ENCODE measurements at regions not wholly inside any gene's neighbourhood (a gene's known extent, or its start where the extent isn't known, plus 50 kb on each side); places are given as distances from the start of the nearest gene placed in this dataset.

GRCh38 chr20:55755411-55755810 is 249.9 kb downstream of the CBLN4 start:
- Histone ChIP-seq H3K9me3 (peaks cover 3% of the 10 kb centered on the region; the same call in 1 of the 2 replicates), H3K27me3 (replicated peaks; ENCODE audit: control insufficient read depth, insufficient read depth, low read length) (no peaks in the 10 kb centered on the region), H3K36me3 (ENCODE audit: control insufficient read depth, insufficient read depth, low read length) (no peaks in the 10 kb centered on the region), H3K4me3 (ENCODE audit: low read depth, low read length) (no peak overlapping the region), H3K4me1 (no peaks in the 10 kb centered on the region)
- Mint-ChIP-seq H3K27me3 (ENCODE audit: insufficient read depth, unreplicated experiment) (peaks cover 3% of the 10 kb centered on the region), H3K9me3 (ENCODE audit: unreplicated experiment) (no peaks in the 10 kb centered on the region), H3K27ac (ENCODE audit: unreplicated experiment) (no peak overlapping the region), H3K36me3 (ENCODE audit: insufficient read depth, unreplicated experiment) (no peaks in the 10 kb centered on the region), H3K4me1 (ENCODE audit: low read depth, unreplicated experiment) (no peaks in the 10 kb centered on the region), H3K4me3 (ENCODE audit: unreplicated experiment) (no peak overlapping the region)
- TF ChIP-seq, protein P1, sequence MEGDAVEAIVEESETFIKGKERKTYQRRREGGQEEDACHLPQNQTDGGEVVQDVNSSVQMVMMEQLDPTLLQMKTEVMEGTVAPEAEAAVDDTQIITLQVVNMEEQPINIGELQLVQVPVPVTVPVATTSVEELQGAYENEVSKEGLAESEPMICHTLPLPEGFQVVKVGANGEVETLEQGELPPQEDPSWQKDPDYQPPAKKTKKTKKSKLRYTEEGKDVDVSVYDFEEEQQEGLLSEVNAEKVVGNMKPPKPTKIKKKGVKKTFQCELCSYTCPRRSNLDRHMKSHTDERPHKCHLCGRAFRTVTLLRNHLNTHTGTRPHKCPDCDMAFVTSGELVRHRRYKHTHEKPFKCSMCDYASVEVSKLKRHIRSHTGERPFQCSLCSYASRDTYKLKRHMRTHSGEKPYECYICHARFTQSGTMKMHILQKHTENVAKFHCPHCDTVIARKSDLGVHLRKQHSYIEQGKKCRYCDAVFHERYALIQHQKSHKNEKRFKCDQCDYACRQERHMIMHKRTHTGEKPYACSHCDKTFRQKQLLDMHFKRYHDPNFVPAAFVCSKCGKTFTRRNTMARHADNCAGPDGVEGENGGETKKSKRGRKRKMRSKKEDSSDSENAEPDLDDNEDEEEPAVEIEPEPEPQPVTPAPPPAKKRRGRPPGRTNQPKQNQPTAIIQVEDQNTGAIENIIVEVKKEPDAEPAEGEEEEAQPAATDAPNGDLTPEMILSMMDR (IDR thresholded peaks at IDR 0.05; ENCODE audit: insufficient read depth in 1 of 2, low read depth in 1 of 2, low read length in 1 of 2, severe bottlenecking in 1 of 2, unreplicated experiment in 1 of 2): no peak
- CTCF ChIA-PET: no interaction called here
- intact Hi-C loops (cut with micrococcal nuclease; ENCODE audit: unreplicated experiment): no loop called here
- POLR2A ChIA-PET: no interaction called here
- no peak for DNase-seq
- BruUV-seq (replicated peaks): no TSS peak

DNA sequence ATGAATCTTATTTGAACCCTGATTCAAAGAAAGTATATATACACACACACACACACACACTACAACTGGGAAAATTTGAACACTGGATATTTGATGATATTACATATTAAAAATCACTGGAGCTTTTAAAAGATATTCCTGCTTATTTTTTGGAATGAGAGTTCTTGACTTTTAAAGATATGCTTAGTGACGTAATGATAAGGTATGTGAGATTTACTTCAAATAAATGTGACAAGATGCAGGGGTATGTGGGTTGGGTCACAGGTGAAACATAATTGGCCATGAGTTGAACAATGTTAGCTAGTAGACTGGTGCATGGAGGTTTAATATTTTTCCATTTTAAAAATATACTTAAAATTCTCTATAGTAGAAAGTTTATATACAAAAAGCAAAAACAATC is 258.6 kb downstream of the CBLN4 start:
- no peak overlapping the region for H3K4me3 Mint-ChIP-seq (ENCODE audit: unreplicated experiment)
- peaks cover 5% of the 10 kb centered on the region for H3K27me3 Mint-ChIP-seq (ENCODE audit: insufficient read depth, unreplicated experiment)
- intact Hi-C loops (cut with micrococcal nuclease; ENCODE audit: unreplicated experiment): no loop called here
- no peaks in the 10 kb centered on the region for H3K36me3 Mint-ChIP-seq (ENCODE audit: insufficient read depth, unreplicated experiment)
- H3K27me3 ChIP-seq (replicated peaks; ENCODE audit: control insufficient read depth, insufficient read depth, low read length): no peaks in the 10 kb centered on the region
- H3K9me3 ChIP-seq: 0 out of 2 replicates have a peak, but pooled peaks cover 10% of the 10 kb centered on the region
- ChIA-PET CTCF (no interaction called here), POLR2A (no interaction called here)
- no peaks in the 10 kb centered on the region for H3K4me1 ChIP-seq
- BruUV-seq (replicated peaks): no TSS peak
- H3K36me3 ChIP-seq (ENCODE audit: control insufficient read depth, insufficient read depth, low read length): no peaks in the 10 kb centered on the region
- DNase-seq: no peak
- no peak overlapping the region for H3K4me3 ChIP-seq (ENCODE audit: low read depth, low read length)
- no peak overlapping the region for H3K27ac Mint-ChIP-seq (ENCODE audit: unreplicated experiment)
- no peaks in the 10 kb centered on the region for H3K9me3 Mint-ChIP-seq (ENCODE audit: unreplicated experiment)
- H3K4me1 Mint-ChIP-seq (ENCODE audit: low read depth, unreplicated experiment): no peaks in the 10 kb centered on the region
- TF ChIP-seq, protein P1 (IDR thresholded peaks at IDR 0.05; ENCODE audit: insufficient read depth in 1 of 2, low read depth in 1 of 2, low read length in 1 of 2, severe bottlenecking in 1 of 2, unreplicated experiment in 1 of 2): no peak

DNA sequence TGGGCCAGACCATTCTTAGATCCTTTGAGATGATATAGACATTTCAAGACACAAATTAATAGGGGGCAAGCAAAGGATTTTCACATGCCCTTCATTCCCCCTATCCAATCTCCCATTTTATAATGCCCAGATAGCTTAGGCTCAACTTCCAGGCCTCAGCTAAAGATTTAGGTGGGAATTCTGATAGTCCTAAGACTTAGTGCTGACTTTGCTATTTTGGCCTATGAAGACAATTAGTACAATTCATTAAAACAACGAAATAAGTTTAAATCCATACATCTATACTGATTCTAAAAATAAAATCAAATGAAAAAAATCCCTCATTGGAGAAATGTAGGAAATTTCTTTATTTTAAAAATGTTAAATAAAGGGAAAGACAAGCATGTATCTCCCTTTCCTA is 259.5 kb downstream of the CBLN4 start:
- H3K27me3 ChIP-seq (replicated peaks; ENCODE audit: control insufficient read depth, insufficient read depth, low read length): no peaks in the 10 kb centered on the region
- Mint-ChIP-seq H3K4me3 (ENCODE audit: unreplicated experiment) (no peak overlapping the region), H3K27ac (ENCODE audit: unreplicated experiment) (no peak overlapping the region), H3K4me1 (ENCODE audit: low read depth, unreplicated experiment) (no peaks in the 10 kb centered on the region), H3K27me3 (ENCODE audit: insufficient read depth, unreplicated experiment) (peaks cover 5% of the 10 kb centered on the region), H3K36me3 (ENCODE audit: insufficient read depth, unreplicated experiment) (no peaks in the 10 kb centered on the region), H3K9me3 (ENCODE audit: unreplicated experiment) (no peaks in the 10 kb centered on the region)
- no peak for DNase-seq
- TF ChIP-seq, protein P1 (IDR thresholded peaks at IDR 0.05; ENCODE audit: insufficient read depth in 1 of 2, low read depth in 1 of 2, low read length in 1 of 2, severe bottlenecking in 1 of 2, unreplicated experiment in 1 of 2): no peak
- H3K4me3 ChIP-seq (ENCODE audit: low read depth, low read length): no peak overlapping the region
- no TSS peak for BruUV-seq (replicated peaks)
- no peaks in the 10 kb centered on the region for H3K36me3 ChIP-seq (ENCODE audit: control insufficient read depth, insufficient read depth, low read length)
- ChIA-PET CTCF (no interaction called here), POLR2A (no interaction called here)
- intact Hi-C loops (cut with micrococcal nuclease; ENCODE audit: unreplicated experiment): no loop called here
- 0 out of 2 replicates have a peak, but pooled peaks cover 10% of the 10 kb centered on the region for H3K9me3 ChIP-seq
- H3K4me1 ChIP-seq: no peaks in the 10 kb centered on the region

Data from Caco-2 (cell line).